GM18909 (cell line): ENCODE measurements at regions not wholly inside any gene's neighbourhood (a gene's known extent, or its start where the extent isn't known, plus 50 kb on each side); places are given as distances from the start of the nearest gene placed in this dataset.

ENCODE experiments used
- ATAC-seq: cut with Tn5 transposase; IDR thresholded peaks from one replicate; pipeline ENCODE4 v1.9.1; 2021; ENCODE audit warnings: mild to moderate bottlenecking; ENCODE audit not compliant: unreplicated experiment, poor library complexity

- no peak for ATAC-seq
These were observed 87.2 kb upstream of the DUSP5 start for GRCh38 chr10:110410329-110411046.

- ATAC-seq = no peak
These were observed 86.7 kb upstream of the DUSP5 start for GRCh38 chr10:110411047-110411410.

- no peak for ATAC-seq
These were observed 84.5 kb upstream of the DUSP5 start for GRCh38 chr10:110413049-110413783.

DNA sequence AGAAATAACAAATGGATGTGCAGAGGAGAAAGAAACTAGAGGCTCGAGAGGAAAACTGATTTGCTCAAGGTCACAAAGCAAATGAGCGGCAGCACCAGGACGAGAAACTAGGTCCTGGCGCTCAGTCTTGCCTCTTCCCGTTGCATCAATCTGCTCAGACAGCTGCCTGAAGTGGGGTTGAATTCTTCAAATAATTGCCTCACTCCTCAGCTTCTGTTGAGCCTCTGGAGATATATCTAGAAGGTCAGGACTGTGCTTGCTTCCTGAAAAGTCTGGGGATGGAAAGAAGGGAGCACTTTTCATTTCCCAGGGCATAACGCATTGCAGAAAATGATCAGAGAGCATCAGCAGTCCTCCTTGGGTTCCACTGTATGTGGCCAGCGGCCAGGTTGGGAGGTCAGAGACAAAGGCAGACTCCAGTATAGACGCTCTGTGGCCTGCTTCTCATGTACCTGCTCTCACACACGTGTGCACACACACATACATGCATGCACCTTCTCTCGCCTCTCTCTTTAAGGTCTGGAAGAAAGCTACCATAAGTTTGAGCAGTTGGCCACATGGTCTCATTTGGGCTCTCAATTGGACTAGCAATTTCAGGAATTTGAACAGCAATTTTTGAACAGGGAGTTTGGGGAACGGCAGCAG, 83.7 kb upstream of the DUSP5 start:
- ATAC-seq = peak; percentile 10

DNA sequence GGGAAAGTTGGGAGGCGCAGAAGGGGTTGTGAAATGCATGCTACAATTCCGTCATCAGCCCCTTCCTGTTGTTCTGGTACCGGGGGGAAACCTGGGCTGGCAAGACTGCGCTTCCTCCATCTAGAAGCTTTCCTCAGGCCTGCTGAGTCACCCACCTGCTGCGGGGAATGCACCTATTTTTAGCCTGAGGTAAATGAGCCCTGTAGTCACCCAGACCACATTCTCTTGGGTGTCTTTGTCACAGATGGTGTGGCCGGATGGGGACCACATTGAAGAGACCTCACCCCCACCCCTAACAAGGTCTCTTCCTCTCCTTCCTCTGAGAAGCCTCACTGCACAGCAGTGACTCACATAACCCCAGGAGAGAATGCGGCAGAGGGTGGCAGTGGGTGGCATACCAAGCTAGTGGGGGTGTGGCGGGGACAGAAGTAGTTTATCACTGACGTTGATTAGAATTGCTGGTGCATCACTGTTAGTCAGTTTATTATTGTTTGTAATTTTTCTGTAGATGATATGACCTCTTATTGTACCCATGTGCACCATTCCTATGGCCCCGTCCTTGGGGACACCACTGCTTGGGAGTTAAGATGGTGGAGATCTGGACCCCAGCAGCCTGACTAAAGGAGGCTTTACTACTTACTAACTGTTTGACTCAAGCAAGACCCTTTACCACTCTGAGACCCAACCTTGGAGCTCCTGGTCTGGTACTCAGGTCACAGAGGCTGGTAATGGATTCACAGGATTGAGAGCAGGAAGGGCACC, 83.0 kb upstream of the DUSP5 start:
- ATAC-seq = peak; percentile 90

- no peak for ATAC-seq
These were observed 81.9 kb upstream of the DUSP5 start for GRCh38 chr10:110415809-110416208.

DNA sequence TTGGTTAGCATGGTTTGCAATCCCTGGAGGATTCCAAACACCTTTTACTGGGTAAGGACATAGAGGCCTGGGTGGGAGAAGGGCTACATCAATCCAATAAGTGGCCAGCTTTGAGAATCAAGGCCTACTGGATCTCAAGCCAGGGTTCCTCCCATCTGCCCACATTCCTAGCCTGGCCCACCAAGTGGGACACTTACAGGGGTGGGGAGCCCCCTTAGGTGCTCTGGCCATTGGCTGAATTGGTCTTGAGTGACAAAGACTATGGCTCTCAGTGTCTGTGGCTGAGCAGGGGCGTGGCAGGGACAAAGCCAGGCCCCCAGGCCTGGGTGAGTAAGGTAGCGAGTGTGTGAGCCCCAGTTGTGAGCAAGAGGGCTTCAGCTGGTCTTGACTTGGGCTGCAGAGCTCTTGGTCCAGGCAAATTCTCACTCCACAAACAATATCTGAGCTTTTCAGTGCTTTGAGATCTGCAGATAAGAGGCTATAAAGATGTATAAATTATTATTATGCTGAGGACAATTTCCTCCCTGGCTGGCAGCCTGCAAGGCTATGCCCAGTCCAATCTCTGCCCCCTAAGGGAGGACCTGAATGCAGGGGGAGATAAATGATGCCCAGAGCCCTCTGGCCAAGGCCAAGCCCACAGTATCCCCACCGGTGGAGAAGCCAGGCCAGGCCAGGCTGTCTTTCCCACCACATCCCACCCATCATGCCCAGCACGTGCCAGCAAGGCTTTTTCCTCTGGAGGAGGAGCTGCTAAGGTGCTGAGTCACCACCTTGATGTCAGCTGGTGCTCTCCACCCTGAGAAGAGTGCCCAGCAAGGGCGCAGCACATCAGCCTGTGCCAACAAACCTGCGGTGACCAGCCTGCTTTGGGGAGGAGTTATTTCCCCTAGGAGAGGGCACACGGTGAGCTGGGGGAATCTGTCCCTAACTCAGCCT, 80.7 kb upstream of the DUSP5 start:
- no peak for ATAC-seq

GRCh38 chr10:110418218-110418617, 79.5 kb upstream of the DUSP5 start:
- ATAC-seq = no peak

GRCh38 chr10:110419265-110419664, 78.4 kb upstream of the DUSP5 start:
- no peak for ATAC-seq

DNA sequence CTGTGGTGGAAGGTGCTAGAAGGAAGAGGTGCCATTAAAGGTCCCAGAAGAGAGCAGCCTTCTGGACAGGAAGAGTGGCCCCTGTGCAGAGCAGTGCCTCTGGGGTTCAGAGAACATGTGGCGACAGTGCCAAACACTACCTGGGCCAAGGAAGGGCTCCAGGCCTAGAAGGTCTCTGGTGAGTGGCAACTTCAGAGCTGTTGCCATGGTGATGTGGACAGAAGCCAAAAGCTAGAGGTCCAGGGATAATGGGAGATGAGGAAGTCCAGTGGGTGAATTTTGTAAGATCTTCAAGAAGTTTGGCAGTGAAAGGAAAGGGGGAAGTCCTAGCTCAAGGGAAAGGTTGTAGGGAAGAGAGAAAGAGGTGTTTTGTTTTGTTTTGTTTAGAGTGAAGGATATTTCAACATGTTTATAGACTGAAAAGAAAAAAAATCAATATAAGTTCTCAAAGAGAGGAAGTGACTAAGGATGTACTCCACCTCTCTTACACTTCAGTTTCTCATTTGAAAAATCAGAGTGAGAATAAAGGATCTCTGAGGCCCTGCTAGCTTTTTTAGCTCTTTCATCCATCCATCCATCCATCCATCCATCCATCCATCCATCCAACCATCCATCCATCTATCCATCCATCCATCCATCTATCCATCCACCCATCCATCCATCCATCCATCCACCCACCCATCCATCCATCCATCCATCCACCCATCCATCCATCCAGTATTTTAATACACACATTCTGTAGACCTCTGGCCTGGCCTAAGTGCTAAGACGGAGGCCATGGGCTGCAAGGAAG, 77.1 kb upstream of the DUSP5 start:
- no peak for ATAC-seq

GRCh38 chr10:110421512-110422138, 76.1 kb upstream of the DUSP5 start:
- no peak for ATAC-seq

DNA sequence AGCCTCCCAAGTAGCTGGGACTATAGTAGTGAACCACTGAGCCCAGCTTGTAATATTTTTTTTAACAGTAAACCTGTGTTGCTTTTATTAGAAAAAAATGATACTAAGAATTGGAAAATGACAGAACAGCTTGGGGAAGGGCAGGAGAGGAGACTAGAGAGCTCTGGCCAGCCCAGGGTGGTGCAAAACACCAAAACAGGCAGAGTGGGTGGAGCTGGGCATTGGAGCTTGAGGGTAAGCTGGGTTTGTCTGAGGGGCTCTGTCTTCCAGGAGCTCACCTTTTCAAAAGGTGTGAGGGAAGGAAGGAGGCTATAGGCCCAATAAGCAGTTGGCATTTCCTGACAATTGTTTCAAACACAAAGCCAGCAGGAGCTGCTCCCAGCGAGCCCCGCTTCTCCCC, 75.2 kb upstream of the DUSP5 start:
- no peak for ATAC-seq

DNA sequence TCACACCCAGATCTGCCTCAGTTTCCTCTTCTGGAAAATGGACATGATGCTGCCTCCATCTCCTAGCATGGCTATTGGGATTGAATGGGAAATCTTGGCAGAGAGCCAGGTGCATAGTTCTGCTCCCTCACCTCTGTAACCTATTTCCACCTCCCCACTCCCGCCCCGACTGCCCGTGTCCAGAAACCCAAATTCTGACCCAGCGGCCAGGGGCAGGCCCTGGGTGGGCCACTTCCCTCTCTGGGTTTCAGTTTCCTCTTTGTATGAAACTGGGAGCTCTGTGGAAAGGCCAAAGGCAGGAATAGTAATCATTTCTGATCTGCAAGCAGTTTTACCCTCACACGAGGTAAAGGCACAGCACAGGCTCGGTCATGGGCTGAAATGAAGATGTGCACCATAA, 74.1 kb upstream of the DUSP5 start:
- no peak for ATAC-seq

GRCh38 chr10:110425684-110426293, 71.9 kb upstream of the DUSP5 start:
- ATAC-seq = peak; percentile 77

DNA sequence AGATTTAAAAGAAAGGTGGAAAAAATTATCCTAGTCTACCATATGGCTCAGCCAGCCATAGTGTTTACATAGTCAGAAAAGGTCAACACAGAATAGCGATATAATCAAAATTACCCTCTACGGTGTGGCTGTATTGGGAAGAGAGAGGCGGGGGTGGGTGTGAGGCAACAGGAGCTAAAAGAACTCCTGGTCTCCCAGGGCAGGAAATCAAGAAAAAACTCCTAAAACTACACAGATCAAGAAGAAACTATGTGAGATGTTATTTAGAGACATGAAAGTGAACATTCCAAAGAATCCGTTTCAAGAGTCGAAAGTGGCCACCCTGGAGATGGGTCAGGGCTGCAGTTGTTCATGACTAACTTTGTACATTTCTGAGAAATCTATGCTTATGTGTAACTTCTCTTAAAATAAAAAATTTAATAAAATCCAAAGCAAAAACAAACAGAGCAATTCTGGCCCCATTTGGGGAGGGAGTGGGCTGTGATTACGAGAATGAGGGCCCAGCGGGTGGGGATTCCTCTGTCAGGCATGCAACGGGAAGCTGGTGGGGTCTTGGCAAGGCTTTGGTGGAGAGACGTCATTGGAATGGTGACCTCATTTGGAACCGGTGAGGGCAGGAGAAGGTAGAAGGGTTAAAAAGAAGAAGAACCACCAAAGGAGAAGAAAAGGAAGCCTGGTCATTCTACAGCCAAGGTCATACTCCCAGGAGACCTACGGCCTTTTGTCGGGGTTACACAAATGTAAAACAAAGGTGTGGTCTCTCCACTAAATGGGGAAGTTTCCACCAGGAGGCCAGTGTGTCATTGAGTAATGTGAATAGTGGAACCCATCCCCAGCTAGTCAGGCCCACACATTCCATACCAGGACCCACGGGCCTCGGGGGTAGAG, 71.2 kb upstream of the DUSP5 start:
- peak; percentile 41 for ATAC-seq

DNA sequence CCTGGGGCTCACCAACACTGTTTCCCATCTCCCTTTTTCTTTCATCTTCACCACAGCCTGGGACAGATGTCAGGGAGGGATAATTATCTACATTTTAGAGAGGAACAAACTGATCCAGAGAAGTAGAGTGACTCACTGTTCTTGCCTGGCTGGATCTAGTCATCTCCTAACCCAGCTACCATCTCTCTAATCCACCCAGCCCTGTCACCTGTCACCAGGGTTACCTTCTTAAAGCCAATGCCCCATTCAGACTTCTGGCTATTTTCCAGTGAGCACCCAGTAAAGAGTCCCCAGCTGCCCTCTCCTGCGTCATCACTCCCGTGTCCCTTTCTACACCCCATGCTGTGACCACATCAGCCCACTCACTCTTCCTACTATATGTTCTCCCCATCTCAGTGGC, 68.4 kb upstream of the DUSP5 start:
- no peak for ATAC-seq
